Parathyroid adenoma (tissue), 2 donors: ENCODE measurements at regions not wholly inside any gene's neighbourhood (a gene's known extent, or its start where the extent isn't known, plus 50 kb on each side); places are given as distances from the start of the nearest gene placed in this dataset.

Experiments used
- H2AFZ ChIP-seq: fragments of 300-600 bp; sonication (generic); one replicate; pipeline ENCODE4 v1.7.0; 2017; ENCODE audit warnings: antibody characterized with exemption, mild to moderate bottlenecking
- H3K27ac ChIP-seq: fragments of 300-600 bp; sonication (generic); one replicate; pipeline ENCODE4 v1.7.0; 2017
- H3K27me3 ChIP-seq: fragments of 300-600 bp; sonication (generic); one replicate; pipeline ENCODE4 v1.7.0; 2017; ENCODE audit warnings: low read length; ENCODE audit not compliant: control insufficient read depth, insufficient read depth
- H3K36me3 ChIP-seq: fragments of 300-600 bp; sonication (generic); one replicate; pipeline ENCODE4 v1.7.0; 2017; ENCODE audit warnings: low read length; ENCODE audit not compliant: control insufficient read depth, insufficient read depth
- H3K4me1 ChIP-seq: fragments of 300-600 bp; sonication (generic); one replicate; pipeline ENCODE4 v1.7.0; 2017; ENCODE audit warnings: control low read depth
- H3K4me2 ChIP-seq: fragments of 300-600 bp; sonication (generic); one replicate; pipeline ENCODE4 v1.7.0; 2017; ENCODE audit warnings: low read length
- H3K4me3 ChIP-seq: fragments of 300-600 bp; sonication (generic); one replicate; pipeline ENCODE4 v1.7.0; 2017; ENCODE audit warnings: low read depth, low read length
- H3K79me2 ChIP-seq: fragments of 300-600 bp; sonication (generic); one replicate; pipeline ENCODE4 v1.7.0; 2017; ENCODE audit warnings: control low read depth
- H3K9ac ChIP-seq: fragments of 300-600 bp; sonication (generic); one replicate; pipeline ENCODE4 v1.7.0; 2017; ENCODE audit warnings: mild to moderate bottlenecking
- H3K9me3 ChIP-seq: fragments of 300-600 bp; sonication (generic); one replicate; pipeline ENCODE4 v1.7.0; 2017; ENCODE audit warnings: low read length; ENCODE audit not compliant: control insufficient read depth
- TF ChIP-seq, protein P1 (sequence below): fragments of 300-600 bp; sonication (generic); IDR thresholded peaks from one replicate; pipeline ENCODE4 v1.7.0; 2017; ENCODE audit warnings: antibody characterized with exemption, mild to moderate bottlenecking
- donor health status: primary hyperparathyroidism.

- TF ChIP-seq, protein P1, sequence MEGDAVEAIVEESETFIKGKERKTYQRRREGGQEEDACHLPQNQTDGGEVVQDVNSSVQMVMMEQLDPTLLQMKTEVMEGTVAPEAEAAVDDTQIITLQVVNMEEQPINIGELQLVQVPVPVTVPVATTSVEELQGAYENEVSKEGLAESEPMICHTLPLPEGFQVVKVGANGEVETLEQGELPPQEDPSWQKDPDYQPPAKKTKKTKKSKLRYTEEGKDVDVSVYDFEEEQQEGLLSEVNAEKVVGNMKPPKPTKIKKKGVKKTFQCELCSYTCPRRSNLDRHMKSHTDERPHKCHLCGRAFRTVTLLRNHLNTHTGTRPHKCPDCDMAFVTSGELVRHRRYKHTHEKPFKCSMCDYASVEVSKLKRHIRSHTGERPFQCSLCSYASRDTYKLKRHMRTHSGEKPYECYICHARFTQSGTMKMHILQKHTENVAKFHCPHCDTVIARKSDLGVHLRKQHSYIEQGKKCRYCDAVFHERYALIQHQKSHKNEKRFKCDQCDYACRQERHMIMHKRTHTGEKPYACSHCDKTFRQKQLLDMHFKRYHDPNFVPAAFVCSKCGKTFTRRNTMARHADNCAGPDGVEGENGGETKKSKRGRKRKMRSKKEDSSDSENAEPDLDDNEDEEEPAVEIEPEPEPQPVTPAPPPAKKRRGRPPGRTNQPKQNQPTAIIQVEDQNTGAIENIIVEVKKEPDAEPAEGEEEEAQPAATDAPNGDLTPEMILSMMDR, result no peak
- Histone ChIP-seq H3K27me3 (no peaks in the 10 kb centered on the region), H3K27ac (no peak overlapping the region), H3K36me3 (no peaks in the 10 kb centered on the region), H3K4me1 (no peaks in the 10 kb centered on the region), H3K9ac (no peak overlapping the region), H3K4me3 (no peak overlapping the region), H2AFZ (no peak overlapping the region), H3K9me3 (no peaks in the 10 kb centered on the region), H3K4me2 (no peak overlapping the region), H3K79me2 (no peaks in the 10 kb centered on the region)
Measured at GRCh38 chr2:82172483-82172882, 1867.9 kb upstream of the LRRTM1 start.

DNA sequence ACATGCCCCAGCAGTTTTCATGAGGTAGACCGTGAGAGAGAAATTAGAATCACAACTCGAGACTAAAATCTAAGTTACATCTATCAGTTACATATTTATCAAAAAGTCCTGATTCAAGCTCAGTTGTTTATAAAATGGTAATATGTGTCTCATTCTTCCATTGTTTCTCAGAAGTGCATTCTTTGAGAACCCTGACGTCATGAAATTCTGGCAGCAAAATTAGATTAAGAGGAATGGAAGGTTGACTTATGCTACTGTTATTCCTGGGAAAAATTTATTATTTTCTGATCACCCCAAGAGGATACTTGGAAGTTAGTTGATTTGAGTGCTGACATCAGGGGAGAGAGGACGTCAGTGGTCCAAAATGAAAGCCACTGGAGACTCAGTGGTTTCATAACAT is 1864.8 kb upstream of the LRRTM1 start:
- no peak overlapping the region for H3K4me2 ChIP-seq
- H3K27ac ChIP-seq, result no peak overlapping the region
- H3K36me3 ChIP-seq, result no peaks in the 10 kb centered on the region
- no peak overlapping the region for H2AFZ ChIP-seq
- H3K9ac ChIP-seq, result no peak overlapping the region
- no peaks in the 10 kb centered on the region for H3K27me3 ChIP-seq
- no peak overlapping the region for H3K4me3 ChIP-seq
- TF ChIP-seq, protein P1, result no peak
- H3K79me2 ChIP-seq, result no peaks in the 10 kb centered on the region
- no peaks in the 10 kb centered on the region for H3K9me3 ChIP-seq
- no peaks in the 10 kb centered on the region for H3K4me1 ChIP-seq

GRCh38 chr2:82165377-82165776 is 1860.8 kb upstream of the LRRTM1 start:
- H3K4me2 ChIP-seq, result no peak overlapping the region
- no peak overlapping the region for H3K27ac ChIP-seq
- no peak overlapping the region for H3K4me3 ChIP-seq
- H3K79me2 ChIP-seq, result no peaks in the 10 kb centered on the region
- TF ChIP-seq, protein P1, result no peak
- H3K9me3 ChIP-seq, result no peaks in the 10 kb centered on the region
- no peaks in the 10 kb centered on the region for H3K36me3 ChIP-seq
- no peak overlapping the region for H3K9ac ChIP-seq
- no peaks in the 10 kb centered on the region for H3K27me3 ChIP-seq
- no peaks in the 10 kb centered on the region for H3K4me1 ChIP-seq
- no peak overlapping the region for H2AFZ ChIP-seq

- H3K4me1 ChIP-seq, result no peaks in the 10 kb centered on the region
- H3K9me3 ChIP-seq, result no peaks in the 10 kb centered on the region
- H2AFZ ChIP-seq, result no peak overlapping the region
- no peak overlapping the region for H3K27ac ChIP-seq
- no peak overlapping the region for H3K4me3 ChIP-seq
- TF ChIP-seq, protein P1, result no peak
- H3K27me3 ChIP-seq, result no peaks in the 10 kb centered on the region
- no peaks in the 10 kb centered on the region for H3K79me2 ChIP-seq
- H3K9ac ChIP-seq, result no peak overlapping the region
- H3K36me3 ChIP-seq, result no peaks in the 10 kb centered on the region
- H3K4me2 ChIP-seq, result no peak overlapping the region
Measured at GRCh38 chr2:82158150-82158549, 1853.6 kb upstream of the LRRTM1 start.

- TF ChIP-seq, protein P1, result no peak
- H3K9me3 ChIP-seq, result no peaks in the 10 kb centered on the region
Measured at GRCh38 chr2:82155469-82155868, 1850.9 kb upstream of the LRRTM1 start.

More at GRCh38 chr2:82155469-82155868, 1850.9 kb upstream of the LRRTM1 start:
- Histone ChIP-seq H3K79me2 (no peaks in the 10 kb centered on the region), H3K4me1 (no peaks in the 10 kb centered on the region), H3K9ac (no peak overlapping the region), H3K36me3 (no peaks in the 10 kb centered on the region), H3K4me3 (no peak overlapping the region), H3K27me3 (no peaks in the 10 kb centered on the region), H2AFZ (no peak overlapping the region), H3K27ac (no peak overlapping the region), H3K4me2 (no peak overlapping the region)
